IMR-90 (cell line): ENCODE measurements at regions not wholly inside any gene's neighbourhood (a gene's known extent, or its start where the extent isn't known, plus 50 kb on each side); places are given as distances from the start of the nearest gene placed in this dataset.

Experiments
- BHLHE40 ChIP-seq: fragments of 150-350 bp; IDR thresholded peaks from 2 replicates; pipeline ENCODE4 v1.6.1; 2016; ENCODE audit warnings: mild to moderate bottlenecking, low read depth, low read length
- CEBPB ChIP-seq: IDR thresholded peaks from 2 replicates; pipeline ENCODE4 v1.6.1; 2012; ENCODE audit warnings: low read depth, low read length, improper control_type of control experiment
- FOS ChIP-seq: fragments of 150-350 bp; IDR thresholded peaks from 2 replicates; pipeline ENCODE4 v1.6.1; 2016; ENCODE audit warnings: low read depth, low read length
- MAFK ChIP-seq: IDR thresholded peaks from 2 replicates; pipeline ENCODE4 v1.6.1; 2012; ENCODE audit warnings: low read depth, low read length, improper control_type of control experiment
- MAZ ChIP-seq: IDR thresholded peaks from 2 replicates; pipeline ENCODE4 v1.6.1; 2012; ENCODE audit warnings: low read depth, mild to moderate bottlenecking, low read length, improper control_type of control experiment, moderate library complexity, borderline replicate concordance
- MXI1 ChIP-seq: IDR thresholded peaks from 2 replicates; pipeline ENCODE4 v1.6.1; 2012; ENCODE audit warnings: low read depth, mild to moderate bottlenecking, low read length, moderate library complexity, borderline replicate concordance
- POLR2A ChIP-seq: IDR thresholded peaks from 2 replicates; pipeline ENCODE4 v1.6.1; 2012; ENCODE audit warnings: mild to moderate bottlenecking, low read depth, low read length
- RAD21 ChIP-seq: IDR thresholded peaks from 2 replicates; pipeline ENCODE4 v1.6.1; 2012; ENCODE audit warnings: low read length, improper control_type of control experiment
- RCOR1 ChIP-seq: IDR thresholded peaks from 2 replicates; pipeline ENCODE4 v1.6.1; 2012; ENCODE audit warnings: mild to moderate bottlenecking, low read length, improper control_type of control experiment; ENCODE audit not compliant: insufficient replicate concordance
- RFX5 ChIP-seq: IDR thresholded peaks from 2 replicates; pipeline ENCODE4 v1.8.0; 2012; ENCODE audit warnings: low read depth, mild to moderate bottlenecking, low read length, moderate library complexity
- SMC3 ChIP-seq: fragments of 150-350 bp; IDR thresholded peaks from 2 replicates; pipeline ENCODE4 v1.6.1; 2016; ENCODE audit warnings: low read depth, mild to moderate bottlenecking, antibody characterized with exemption, low read length, moderate library complexity
- TF ChIP-seq, protein P1 (sequence below): conservative IDR thresholded peaks from 2 replicates; pipeline ENCODE4 v1.5.1; 2012; ENCODE audit warnings: mild to moderate bottlenecking, low read depth, low read length, improper control_type of control experiment
- TF ChIP-seq, protein P2 (sequence below): fragments of 150-350 bp; IDR thresholded peaks from 2 replicates; pipeline ENCODE4 v1.6.1; 2017; ENCODE audit warnings: mild to moderate bottlenecking, antibody characterized with exemption, low read length, low read depth
- TF ChIP-seq, protein P3 (sequence below): fragments of 150-350 bp; IDR thresholded peaks from 2 replicates; pipeline ENCODE4 v1.6.1; 2016; ENCODE audit warnings: low read depth, mild to moderate bottlenecking, low read length, moderate library complexity, borderline replicate concordance

DNA sequence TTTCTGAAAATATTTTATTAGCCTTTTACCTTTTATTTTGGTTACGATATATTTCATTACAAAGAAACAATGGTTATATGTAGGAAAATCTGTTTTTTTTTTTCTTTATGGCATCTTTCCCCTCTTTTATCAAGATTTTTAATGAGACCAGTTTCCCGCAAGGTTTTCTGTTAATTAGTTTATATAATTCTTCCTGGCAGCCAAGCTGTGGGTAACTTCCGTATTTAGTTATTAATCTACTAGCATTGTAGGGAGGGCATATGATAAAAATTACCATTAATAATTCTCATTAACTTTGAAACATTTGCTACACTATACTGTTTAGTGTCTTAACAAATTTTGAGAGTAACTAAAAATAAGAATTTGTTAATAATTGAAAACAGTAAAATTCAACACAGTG is 181.1 kb upstream of the GPRIN3 start:
- TF ChIP-seq, protein P1, sequence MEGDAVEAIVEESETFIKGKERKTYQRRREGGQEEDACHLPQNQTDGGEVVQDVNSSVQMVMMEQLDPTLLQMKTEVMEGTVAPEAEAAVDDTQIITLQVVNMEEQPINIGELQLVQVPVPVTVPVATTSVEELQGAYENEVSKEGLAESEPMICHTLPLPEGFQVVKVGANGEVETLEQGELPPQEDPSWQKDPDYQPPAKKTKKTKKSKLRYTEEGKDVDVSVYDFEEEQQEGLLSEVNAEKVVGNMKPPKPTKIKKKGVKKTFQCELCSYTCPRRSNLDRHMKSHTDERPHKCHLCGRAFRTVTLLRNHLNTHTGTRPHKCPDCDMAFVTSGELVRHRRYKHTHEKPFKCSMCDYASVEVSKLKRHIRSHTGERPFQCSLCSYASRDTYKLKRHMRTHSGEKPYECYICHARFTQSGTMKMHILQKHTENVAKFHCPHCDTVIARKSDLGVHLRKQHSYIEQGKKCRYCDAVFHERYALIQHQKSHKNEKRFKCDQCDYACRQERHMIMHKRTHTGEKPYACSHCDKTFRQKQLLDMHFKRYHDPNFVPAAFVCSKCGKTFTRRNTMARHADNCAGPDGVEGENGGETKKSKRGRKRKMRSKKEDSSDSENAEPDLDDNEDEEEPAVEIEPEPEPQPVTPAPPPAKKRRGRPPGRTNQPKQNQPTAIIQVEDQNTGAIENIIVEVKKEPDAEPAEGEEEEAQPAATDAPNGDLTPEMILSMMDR, result no peak
- no peak for TF ChIP-seq SMC3
- TF ChIP-seq POLR2A, result no peak
- no peak for TF ChIP-seq FOS
- TF ChIP-seq, protein P2, sequence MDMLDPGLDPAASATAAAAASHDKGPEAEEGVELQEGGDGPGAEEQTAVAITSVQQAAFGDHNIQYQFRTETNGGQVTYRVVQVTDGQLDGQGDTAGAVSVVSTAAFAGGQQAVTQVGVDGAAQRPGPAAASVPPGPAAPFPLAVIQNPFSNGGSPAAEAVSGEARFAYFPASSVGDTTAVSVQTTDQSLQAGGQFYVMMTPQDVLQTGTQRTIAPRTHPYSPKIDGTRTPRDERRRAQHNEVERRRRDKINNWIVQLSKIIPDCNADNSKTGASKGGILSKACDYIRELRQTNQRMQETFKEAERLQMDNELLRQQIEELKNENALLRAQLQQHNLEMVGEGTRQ, result no peak
- TF ChIP-seq, protein P3, sequence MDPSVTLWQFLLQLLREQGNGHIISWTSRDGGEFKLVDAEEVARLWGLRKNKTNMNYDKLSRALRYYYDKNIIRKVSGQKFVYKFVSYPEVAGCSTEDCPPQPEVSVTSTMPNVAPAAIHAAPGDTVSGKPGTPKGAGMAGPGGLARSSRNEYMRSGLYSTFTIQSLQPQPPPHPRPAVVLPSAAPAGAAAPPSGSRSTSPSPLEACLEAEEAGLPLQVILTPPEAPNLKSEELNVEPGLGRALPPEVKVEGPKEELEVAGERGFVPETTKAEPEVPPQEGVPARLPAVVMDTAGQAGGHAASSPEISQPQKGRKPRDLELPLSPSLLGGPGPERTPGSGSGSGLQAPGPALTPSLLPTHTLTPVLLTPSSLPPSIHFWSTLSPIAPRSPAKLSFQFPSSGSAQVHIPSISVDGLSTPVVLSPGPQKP, result no peak
- TF ChIP-seq RFX5, result no peak
- no peak for TF ChIP-seq MAFK
- TF ChIP-seq MAZ, result no peak
- no peak for TF ChIP-seq CEBPB
- TF ChIP-seq RCOR1, result no peak
- no peak for TF ChIP-seq MXI1
- TF ChIP-seq BHLHE40, result no peak
- TF ChIP-seq RAD21, result no peak
